ENCODE measurements at regions not wholly inside any gene's neighbourhood (a gene's known extent, or its start where the extent isn't known, plus 50 kb on each side); places are given as distances from the start of the nearest gene placed in this dataset.
"Not testable (repeated sequence)": the region's sequence is repeated elsewhere in the genome, so short reads cannot be mapped to it uniquely, and the experiment has no call there.

GRCh38 chr1:95520390-95520789, 286.4 kb downstream of the RWDD3 start:
- DNase-seq (ENCODE audit: low read depth in 2 of 2): no peak

GRCh38 chr1:95532335-95532734, 298.3 kb downstream of the RWDD3 start:
- DNase-seq (ENCODE audit: low read depth in 2 of 2): no peak

GRCh38 chr1:95534985-95535384, 301.0 kb downstream of the RWDD3 start:
- DNase-seq (ENCODE audit: low read depth in 2 of 2): no peak

GRCh38 chr1:95535614-95536013, 301.6 kb downstream of the RWDD3 start:
- DNase-seq (ENCODE audit: low read depth in 2 of 2): no peak

GRCh38 chr1:95536501-95536900, 302.5 kb downstream of the RWDD3 start:
- DNase-seq (ENCODE audit: low read depth in 2 of 2): no peak

- no peak for DNase-seq (ENCODE audit: low read depth in 2 of 2)
Measured at GRCh38 chr1:95537176-95537575, 303.2 kb downstream of the RWDD3 start.

GRCh38 chr1:95538242-95538641, 304.2 kb downstream of the RWDD3 start:
- DNase-seq (ENCODE audit: low read depth in 2 of 2): not testable (repeated sequence)

GRCh38 chr1:95542936-95543335, 308.9 kb downstream of the RWDD3 start:
- DNase-seq (ENCODE audit: low read depth in 2 of 2): no peak

- no peak for DNase-seq (ENCODE audit: low read depth in 2 of 2)
Measured at GRCh38 chr1:95547005-95547404, 313.0 kb downstream of the RWDD3 start.

- DNase-seq (ENCODE audit: low read depth in 2 of 2): no peak
Measured at GRCh38 chr1:95548211-95548610, 314.2 kb downstream of the RWDD3 start.

GRCh38 chr1:95551201-95551600, 317.2 kb downstream of the RWDD3 start:
- no peak for DNase-seq (ENCODE audit: low read depth in 2 of 2)

GRCh38 chr1:95553595-95553994, 319.6 kb downstream of the RWDD3 start:
- DNase-seq (ENCODE audit: low read depth in 2 of 2): no peak

GRCh38 chr1:95554408-95554807, 320.4 kb downstream of the RWDD3 start:
- no peak for DNase-seq (ENCODE audit: low read depth in 2 of 2)

- no peak for DNase-seq (ENCODE audit: low read depth in 2 of 2)
Measured at GRCh38 chr1:95558791-95559190, 324.8 kb downstream of the RWDD3 start.

- DNase-seq (ENCODE audit: low read depth in 2 of 2): no peak
Measured at GRCh38 chr1:95561346-95561745, 327.3 kb downstream of the RWDD3 start.

- no peak for DNase-seq (ENCODE audit: low read depth in 2 of 2)
Measured at GRCh38 chr1:95562230-95562629, 328.2 kb downstream of the RWDD3 start.

GRCh38 chr1:95572002-95572401, 338.0 kb downstream of the RWDD3 start:
- DNase-seq (ENCODE audit: low read depth in 2 of 2): no peak

GRCh38 chr1:95572962-95573361, 339.0 kb downstream of the RWDD3 start:
- no peak for DNase-seq (ENCODE audit: low read depth in 2 of 2)

GRCh38 chr1:95575291-95575690, 341.3 kb downstream of the RWDD3 start:
- no peak for DNase-seq (ENCODE audit: low read depth in 2 of 2)

GRCh38 chr1:95578462-95578861, 344.5 kb downstream of the RWDD3 start:
- DNase-seq (ENCODE audit: low read depth in 2 of 2): no peak

- DNase-seq (ENCODE audit: low read depth in 2 of 2): no peak
Measured at GRCh38 chr1:95582191-95582590, 348.2 kb downstream of the RWDD3 start.

- no peak for DNase-seq (ENCODE audit: low read depth in 2 of 2)
Measured at GRCh38 chr1:95582746-95583145, 348.7 kb downstream of the RWDD3 start.

- DNase-seq (ENCODE audit: low read depth in 2 of 2): no peak
Measured at GRCh38 chr1:95583661-95584210, 349.7 kb downstream of the RWDD3 start.

GRCh38 chr1:95584315-95584714, 350.3 kb downstream of the RWDD3 start:
- no peak for DNase-seq (ENCODE audit: low read depth in 2 of 2)
